NCI-H1436 (cell line): ENCODE measurements at regions not wholly inside any gene's neighbourhood (a gene's known extent, or its start where the extent isn't known, plus 50 kb on each side); places are given as distances from the start of the nearest gene placed in this dataset.
"Not testable (repeated sequence)": the region's sequence is repeated elsewhere in the genome, so short reads cannot be mapped to it uniquely, and the experiment has no call there.

Experiments used
- DNase-seq: peaks from one replicate; lab custom pipeline; 2025; lab: John Stamatoyannopoulos, UW

DNA sequence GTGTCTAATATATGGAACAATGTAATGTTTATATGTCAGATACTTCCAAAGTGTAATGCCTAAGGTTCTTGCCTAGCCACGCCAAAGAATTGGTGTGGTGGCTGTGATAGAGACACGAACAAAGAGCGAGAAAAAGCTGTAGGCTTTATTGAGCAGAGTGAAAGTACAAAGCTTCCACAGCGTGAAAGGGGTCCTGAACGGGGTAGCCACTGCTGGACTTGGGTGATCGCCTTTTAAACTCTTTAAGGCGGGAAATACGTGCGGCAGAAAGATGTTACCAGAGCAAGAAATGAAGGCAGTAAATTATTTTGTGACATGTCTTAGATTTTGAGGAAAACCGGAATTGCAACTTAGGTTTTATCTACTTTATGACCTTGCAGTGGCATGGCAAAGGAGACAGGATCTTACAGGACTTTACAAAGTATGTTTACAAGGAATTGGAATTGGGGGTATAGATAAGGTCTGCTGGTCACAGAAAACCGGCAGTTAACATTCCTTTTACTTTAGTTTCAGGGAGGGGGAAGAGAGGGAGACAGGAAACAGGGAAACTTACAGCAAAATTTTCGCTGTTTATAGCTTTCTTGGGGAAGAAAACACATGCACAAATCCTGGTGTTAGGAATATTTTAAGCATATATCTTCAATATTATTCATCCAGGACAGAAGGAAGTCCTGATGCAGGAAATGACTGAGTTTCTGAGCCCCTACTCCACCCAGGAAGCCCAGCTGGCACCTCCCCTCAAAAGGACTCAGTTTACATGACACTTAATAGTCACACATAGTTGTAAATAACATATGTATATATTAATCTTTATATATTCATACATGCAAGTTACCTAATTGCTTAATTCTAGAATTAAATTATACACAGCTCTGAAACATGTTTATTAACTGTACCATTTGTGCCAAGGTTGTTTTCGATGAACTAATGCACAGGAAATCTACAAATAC, 421.3 kb upstream of the PABPC4L start:
- not testable (repeated sequence) for DNase-seq

DNA sequence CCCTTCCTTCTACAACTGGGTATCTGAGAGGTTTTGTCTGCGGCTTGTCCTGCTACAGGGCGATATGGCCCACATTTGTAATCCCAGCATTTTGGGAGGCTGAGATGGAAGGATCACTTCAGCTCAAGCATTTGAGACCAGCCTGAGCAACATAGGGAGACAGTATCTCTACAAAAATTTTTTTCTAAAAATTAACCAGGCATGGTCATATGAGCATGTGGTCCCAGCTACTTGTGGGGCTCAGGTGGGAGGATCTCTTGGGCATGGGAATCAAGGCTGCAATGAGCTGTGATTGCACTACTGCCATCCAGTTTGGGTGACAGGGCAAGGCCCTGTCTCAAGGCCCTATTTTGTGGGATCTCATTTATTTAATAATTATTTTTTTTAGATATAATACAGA, 420.6 kb upstream of the PABPC4L start:
- no peak for DNase-seq

DNA sequence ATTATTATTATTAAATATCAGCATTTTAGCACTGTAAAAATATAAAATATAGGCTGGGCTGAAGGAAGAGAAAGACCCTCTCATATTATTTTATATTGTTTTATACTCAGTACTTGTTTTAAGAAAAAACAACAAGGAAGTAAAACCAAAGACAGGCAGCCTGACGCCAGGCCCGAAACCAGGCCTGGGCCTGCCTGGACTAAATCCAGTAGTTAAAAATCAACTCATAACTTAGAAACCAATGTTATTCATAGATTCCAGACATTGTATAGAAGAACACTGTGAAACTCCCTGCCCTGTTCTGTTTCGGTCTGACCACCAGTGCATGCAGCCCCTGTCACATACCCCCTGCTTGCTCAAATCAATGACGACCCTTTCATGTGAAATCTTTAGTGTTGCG, 420.1 kb upstream of the PABPC4L start:
- DNase-seq = not testable (repeated sequence)

DNA sequence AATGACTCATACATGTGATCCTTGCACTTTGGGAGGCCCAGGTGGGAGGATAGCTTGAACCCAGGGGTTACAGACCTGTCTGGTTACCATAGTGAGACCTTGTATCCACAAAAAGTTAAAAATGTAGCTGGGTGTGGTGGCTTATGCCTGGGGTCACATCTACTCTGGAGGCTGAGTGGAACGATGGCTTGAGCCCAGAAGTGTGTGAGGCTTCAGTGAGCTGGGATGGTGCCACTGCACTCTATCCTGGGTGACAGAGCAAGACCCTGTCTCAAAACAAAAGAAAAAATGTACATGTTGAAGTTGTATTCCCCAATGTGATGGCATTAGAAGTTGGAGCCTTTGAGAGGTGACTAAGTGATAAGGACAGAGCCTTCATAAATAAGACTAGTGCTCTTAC, 409.4 kb upstream of the PABPC4L start:
- DNase-seq = no peak

DNA sequence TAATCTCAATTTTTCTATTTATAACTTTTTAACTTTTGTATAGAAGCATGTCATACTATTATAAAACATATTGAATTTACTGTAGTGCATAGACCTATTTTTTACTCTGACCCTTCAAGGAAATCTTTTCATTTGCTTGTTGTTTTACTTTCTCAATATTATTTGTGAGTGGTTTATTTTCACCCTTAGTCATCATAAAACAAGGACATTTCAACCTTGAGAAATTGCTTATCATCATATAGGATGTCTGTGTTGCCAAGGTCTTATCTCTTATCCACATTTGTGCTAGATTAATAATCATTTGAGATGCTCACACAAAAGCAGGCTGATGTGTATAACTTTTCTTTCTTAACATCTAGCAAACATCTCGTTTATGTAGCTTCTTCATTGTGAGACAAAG, 408.6 kb upstream of the PABPC4L start:
- DNase-seq = no peak

DNA sequence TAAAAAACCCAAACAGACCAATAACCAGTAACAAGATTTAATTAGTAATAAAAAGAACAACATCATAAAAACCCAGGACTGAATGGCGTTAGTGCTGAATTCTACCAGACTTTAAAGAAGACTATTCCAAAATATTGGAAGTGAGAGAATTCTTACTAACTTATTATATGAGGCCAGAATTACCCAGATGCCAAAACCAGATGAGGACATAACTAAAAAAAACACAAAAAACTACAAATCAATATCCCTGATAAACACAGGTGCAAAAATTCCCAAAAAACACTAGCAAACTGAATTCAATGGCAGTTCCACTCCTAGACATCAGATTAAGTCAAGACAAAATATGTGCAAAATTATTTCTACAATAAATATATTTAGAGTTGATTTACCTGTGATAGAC, 400.1 kb upstream of the PABPC4L start:
- no peak for DNase-seq

DNA sequence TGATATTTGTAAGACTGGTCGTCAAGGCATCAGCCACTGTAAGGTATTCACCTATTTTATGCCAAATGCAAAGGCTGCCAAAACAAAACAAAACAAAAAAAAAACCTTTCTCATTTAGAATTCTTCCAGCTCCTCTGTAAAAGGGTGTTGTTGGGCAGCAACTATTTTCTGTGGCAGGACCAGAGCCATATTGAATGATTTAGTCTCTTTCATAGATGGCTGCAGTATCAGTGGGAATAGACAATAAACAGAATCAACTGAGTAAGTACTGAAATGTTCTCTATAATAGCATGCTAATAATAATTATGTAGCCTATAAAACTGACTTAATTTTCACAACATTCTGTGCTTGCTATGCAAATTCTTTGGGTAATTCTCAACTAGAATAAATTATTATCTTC, 389.7 kb upstream of the PABPC4L start:
- no peak for DNase-seq

DNA sequence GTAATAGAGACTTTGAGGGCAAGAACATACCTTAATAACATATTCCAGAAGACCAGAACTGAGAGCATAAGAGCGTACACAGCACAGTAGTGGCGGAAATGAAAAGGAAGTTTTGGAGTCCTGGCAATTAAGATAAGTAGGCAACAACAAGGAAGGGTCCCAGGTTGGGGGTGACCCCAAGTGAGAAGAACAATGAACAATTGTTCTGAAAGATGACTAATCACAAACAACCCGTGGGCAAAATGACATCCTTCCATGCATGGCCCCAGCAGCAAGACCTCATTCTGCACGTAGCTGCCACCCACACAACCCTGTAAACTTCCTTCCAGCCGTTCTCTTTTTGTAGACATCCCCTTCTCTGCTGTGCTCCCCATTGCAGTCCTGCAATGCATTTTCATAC, 384.4 kb upstream of the PABPC4L start:
- no peak for DNase-seq

DNA sequence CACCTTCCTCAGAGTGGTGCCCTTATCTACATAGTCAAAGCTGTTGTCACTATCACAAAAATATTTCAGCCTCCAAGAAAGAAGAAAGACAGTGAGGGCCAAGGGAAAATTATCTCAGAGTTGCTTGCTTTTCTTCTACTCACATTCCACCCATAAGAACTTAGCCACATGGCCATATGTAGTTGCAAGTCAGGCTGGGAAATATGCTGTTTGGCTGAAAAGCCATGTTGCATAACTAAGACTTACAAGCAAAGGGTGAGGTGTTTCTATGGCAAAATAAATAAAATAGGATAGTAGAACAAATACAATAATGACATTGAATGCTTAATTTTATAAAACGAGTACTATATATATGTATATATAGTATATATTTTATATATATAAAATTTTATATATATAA, 365.9 kb upstream of the PABPC4L start:
- DNase-seq = no peak

DNA sequence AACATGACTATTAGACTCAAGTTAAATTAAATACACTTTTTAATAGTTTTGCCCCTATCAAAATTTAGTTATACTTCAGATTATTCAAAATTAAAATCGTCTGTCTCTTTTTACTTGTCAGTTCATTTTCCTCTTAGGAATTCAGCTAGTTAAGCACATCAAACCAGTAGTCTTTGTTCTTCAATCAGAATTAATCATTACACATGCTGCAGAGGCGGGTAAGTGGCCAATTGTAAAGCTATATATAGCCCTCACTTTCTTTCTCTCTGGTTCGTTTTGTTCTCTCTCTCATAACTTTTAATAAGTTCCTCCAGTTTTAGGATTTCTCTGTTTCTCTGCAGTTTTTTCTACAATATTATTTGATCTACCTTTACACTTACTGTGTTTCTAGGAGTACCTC, 359.1 kb upstream of the PABPC4L start:
- no peak for DNase-seq

DNA sequence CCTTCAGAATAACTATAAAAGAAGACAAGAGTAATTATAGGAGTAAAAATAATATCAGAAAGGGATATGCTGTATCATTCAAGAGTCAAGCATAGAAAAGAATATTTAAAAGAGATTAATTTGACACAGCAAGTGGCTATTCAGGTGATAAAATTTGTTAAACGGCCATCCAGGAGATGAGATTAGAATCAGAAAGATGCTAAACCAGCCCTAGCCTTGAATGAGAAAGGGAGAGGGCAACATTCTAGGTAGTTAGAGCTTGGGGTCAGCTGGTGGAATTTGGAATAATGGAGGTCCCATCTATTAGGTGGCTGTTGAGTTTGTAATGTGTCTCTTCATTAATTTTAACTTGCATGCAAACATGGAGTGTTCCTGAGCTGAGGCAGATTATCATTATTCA, 350.5 kb upstream of the PABPC4L start:
- DNase-seq = no peak

DNA sequence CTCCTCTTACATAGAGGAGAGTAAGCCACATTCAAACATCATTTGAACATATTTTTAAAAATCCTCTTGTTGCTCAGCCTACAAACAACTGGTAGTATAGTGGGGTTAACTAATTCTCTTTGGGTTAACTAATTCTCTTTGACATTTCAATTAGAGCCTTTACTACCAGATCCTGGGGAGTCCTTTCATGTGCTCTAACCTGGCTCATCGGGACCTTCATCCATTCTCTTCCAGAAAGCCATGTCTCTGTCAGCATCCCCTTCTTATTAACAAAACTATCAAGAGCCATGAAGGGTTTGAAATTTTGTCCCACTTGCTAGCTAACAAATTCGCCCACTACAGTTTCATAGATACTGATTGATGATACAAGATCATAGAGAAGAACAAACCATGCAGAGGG, 349.8 kb upstream of the PABPC4L start:
- no peak for DNase-seq

DNA sequence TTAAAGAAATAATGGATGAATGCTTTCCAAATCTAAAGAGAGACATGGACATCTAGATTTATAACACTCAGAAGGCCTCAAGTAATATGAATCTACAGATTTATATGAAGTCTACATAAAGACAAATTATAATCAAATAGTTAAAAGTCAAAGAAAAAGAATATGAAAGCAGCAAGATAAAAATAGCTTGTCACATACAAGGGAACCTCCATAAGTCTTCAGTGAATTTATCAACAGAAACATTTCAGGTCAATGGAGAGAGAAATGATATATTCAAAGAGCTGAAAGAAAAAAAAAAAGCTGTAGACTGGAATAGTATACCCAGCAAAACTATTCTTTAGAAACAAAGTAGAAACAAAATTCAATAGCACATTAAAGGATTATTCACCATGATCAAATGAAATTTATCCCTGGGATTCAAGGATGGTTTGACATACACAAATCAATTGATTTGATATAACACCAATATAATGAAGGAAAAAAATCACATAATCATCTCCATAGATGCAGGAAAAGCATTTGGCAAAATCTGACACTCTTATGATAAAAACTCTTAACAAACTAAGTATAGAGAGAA, 346.6 kb upstream of the PABPC4L start:
- DNase-seq = no peak

DNA sequence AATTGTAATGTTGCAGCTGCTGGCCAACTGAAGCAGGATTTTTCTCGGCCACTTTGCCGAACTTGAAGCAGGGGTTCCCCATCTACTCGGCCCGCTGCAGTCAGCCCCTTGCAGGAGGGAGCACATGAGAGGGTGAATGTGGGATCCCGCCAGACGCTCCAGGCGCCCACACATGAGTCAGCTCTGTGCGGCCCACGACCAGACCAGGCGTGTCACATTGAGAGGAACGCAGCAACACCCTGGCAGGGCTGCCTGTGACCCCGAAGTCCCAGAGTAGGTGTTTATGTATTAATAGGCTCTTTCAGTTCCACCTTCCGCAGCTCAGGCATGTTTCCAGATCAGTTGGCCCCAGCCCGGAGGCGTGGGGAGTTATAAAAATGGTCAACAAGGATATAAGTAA, 344.7 kb upstream of the PABPC4L start:
- DNase-seq = no peak

DNA sequence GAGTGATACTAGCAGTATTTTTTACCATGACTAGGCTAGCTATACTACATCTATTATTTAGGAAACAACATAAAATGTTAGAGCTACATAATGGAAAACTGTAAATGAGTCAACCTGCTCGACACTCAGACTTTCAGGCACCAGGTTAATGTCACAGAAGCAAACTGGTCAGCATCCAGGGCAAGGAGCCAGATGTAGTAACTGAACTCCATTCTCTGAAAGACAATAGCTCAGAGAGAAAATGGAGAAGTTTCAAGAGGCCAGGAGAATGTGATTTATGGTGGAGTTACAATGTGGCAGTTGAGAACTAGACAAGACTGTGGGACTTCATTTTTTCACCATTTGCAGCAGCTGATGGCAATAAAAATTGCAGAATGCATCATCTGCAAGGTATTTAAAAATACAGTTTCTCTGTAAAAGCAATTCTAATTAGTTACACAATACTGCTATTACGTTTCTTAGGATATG, 342.7 kb upstream of the PABPC4L start:
- DNase-seq = no peak

DNA sequence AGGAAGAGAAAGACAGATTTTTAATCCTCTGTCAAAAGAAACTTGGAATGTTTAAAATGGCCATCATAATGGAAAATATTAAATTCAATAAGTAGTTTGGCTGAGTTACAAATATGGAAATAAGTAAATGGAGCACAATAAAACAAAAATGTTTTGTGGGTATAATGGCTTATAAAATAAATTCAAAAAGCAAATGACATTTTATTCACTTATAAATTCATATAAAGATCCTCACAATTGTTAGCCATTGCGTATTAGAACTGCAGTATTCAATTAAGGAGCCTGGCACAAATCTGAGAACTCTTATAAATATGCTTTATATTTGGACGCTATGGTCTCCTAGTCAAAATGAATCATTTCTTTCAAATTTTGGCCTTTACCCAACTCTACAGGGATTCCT, 339.0 kb upstream of the PABPC4L start:
- no peak for DNase-seq

DNA sequence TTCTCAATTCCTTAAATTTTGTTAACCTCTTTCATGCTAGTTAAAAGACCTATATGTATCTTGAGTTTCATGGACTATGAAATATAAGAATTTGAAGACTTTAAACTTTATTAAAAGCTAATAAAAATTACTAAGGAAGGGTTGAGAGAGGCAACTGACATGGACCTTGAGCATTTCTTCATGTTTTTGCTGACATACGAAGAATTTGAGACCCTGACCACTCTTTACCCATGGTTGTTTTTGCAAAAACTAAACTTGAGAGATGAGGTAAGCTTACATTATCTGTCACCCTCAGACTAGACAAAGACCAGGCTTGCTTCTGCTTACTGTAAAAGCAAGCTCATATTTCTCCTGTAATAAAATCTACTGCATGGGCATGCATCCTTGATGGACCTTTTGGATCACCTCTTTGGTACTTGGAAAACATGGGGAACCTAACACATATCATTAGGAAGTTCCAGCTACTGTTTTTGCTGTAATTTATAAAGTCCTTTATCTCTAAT, 338.2 kb upstream of the PABPC4L start:
- DNase-seq = no peak

DNA sequence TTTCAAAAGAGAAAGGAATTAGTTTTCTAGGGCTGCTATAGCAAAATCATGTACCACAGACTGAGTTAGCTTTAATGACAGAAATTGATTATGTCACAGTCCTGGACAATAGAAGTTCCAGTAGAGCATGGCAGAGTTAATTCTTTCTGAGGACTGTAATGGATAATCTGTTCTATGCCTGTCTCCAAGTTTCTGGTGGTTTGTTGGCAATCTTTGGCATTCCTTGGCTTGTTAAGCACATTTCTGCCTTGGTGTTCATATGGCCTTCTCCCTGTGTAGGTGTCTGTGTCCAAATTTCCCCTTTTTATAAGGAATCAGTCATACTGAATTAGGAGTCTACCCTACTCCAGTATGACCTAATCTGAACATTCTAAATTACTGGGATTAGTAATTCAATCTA, 336.1 kb upstream of the PABPC4L start:
- DNase-seq = no peak

DNA sequence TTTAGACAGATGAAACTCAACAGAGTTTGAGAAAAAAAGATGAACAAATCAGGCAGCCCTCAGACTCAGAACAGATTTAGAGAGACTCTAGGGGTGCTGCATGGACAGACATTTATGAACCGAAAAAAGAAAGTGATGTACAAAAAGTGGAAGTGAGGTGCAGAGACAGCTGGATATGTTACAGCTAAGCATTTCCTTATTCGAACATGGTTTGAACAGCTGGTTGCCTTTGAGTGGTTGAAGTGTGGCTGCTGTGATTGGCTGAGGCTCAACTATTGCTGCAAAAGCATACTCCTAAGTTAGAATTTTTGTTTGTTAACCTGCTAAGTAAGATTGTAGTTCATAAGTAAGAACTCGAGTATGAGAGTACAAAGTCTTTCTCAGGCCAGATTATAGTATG, 331.5 kb upstream of the PABPC4L start:
- DNase-seq = no peak

DNA sequence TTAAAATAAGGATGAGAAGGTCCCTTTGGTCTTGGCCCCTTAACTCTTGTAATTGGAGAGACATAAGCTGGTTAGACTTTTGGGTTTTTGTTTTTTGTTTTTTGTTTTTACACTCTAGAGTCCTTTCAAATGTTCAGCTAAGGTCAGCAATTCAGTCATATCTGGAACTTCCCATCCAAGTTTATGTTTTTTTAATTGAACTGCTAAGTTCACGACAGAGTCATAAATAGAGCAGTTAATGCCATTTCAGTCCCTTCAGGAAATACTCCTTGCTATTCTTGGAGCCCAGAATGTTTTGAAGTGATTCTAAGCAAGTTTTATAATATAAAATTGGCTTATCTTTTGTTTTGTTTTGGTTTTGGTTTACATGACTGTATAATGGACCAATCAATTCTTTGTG, 329.4 kb upstream of the PABPC4L start:
- no peak for DNase-seq

DNA sequence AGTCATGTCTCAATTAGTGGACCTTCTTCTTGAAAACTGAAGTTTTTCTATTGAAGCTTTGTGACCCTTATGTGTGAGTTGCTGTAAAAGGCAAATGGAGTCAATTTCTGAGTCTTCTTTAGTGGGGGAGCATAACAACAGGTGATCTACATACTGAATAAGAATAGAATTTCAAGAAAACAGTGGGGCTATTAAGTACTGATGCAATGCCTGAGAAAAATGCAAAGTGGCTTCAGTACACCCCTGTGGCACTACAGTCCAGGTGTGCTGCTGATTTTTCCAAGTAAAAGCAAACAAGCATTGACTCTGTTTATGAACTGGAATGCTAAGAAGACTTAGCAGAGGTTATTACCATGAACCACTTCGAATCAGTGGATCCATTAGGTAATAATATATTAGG, 328.0 kb upstream of the PABPC4L start:
- DNase-seq = no peak

DNA sequence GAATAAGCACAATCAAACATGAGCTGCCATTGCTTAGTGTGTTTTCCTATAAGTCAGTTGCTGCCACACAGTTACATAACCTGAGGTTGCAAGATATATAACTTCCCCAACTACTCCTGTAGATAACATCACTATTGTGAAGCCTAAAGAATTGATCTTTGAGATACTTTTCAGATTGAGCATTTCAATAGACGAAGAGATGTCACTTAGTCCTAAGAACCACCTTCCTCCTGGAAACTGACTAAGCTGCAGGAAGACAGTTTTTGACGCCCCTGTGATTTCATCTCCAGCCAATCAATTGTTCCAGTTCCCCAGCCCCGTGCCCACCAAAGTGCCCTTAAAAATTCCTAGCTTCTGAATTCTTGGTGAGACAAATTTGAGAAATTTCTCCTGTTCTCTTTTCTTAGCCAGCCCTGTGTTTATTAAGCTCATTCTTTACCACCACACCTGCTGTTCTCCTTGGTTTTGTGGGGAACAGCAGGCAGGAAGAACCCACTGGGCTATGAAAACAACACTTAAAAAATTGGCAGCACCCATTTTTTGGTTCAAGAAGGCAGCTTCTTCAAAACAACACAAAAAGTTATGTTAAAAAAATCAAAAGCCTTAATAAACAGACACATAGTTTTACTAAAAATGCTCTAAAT, 317.1 kb upstream of the PABPC4L start:
- no peak for DNase-seq

DNA sequence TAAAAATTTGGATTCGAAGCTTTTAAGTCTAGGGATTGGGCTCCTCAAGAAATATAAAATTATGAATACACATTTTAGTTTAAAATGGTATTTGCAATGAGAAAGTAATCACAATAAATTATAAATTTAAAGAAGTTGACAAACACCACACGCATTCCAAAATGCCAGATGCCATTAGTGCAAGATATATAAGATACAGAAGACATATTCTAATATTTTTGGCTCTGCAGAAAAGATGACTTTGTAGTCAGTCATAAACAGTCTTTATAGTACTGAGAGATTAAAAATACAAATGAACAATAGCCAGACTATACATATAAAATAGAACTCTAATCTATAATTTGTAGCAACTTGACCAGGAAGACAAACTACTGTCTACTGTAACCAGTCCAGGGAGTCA, 309.0 kb upstream of the PABPC4L start:
- no peak for DNase-seq
